HEK293 (cell line): ENCODE measurements at regions not wholly inside any gene's neighbourhood (a gene's known extent, or its start where the extent isn't known, plus 50 kb on each side); places are given as distances from the start of the nearest gene placed in this dataset.

Experiments used
- CTCF ChIA-PET: fragments of 350-600 bp; formaldehyde crosslinking; extraction: SDS; loops from one replicate; lab custom pipeline; 2021; ENCODE audit warnings: antibody characterized with exemption; lab: Yijun Ruan, JAX
- POLR2A ChIA-PET: fragments of 300-600 bp; formaldehyde crosslinking; extraction: SDS; loops from one replicate; lab custom pipeline; 2020; ENCODE audit warnings: antibody characterized with exemption, inconsistent platforms; lab: Yijun Ruan, JAX
- H3K27ac ChIP-seq: fragments of 200-500 bp; sonication (Bioruptor generic); 2 replicates; pipeline ENCODE4 v1.5.1; 2014; ENCODE audit warnings: low read depth, low read length, control low read depth, inconsistent platforms; ENCODE audit errors: extremely low read depth
- H3K36me3 ChIP-seq, 2 experiments: fragments of 200-500 bp in 1 of 2; sonication (Bioruptor generic) in 1 of 2; 1 replicate in 1 of 2; 2 replicates in 1 of 2; pipeline ENCODE4 v1.5.1; 2014 to 2017; ENCODE audit warnings: inconsistent platforms in 2 of 2, low read length in 2 of 2; ENCODE audit not compliant: control insufficient read depth in 2 of 2, insufficient read depth in 1 of 2
- H3K4me1 ChIP-seq: fragments of 200-500 bp; sonication (Bioruptor generic); 2 replicates; pipeline ENCODE4 v1.5.1; 2014; ENCODE audit warnings: mild to moderate bottlenecking, low read length, inconsistent platforms; ENCODE audit not compliant: control insufficient read depth, insufficient read depth
- H3K4me3 ChIP-seq: 2 replicates; pipeline ENCODE4 v1.5.1; 2011; ENCODE audit warnings: low read depth, mild to moderate bottlenecking, control low read depth, low read length, moderate library complexity
- H3K9me3 ChIP-seq: fragments of 200-500 bp; sonication (Bioruptor generic); 2 replicates; pipeline ENCODE4 v1.5.1; 2014; ENCODE audit warnings: low read depth, low read length, inconsistent platforms; ENCODE audit not compliant: control insufficient read depth, insufficient read depth
- EGR2 ChIP-seq: fragments of 450-650 bp; formaldehyde crosslinking; IDR thresholded peaks from 2 replicates; pipeline ENCODE4 v1.5.1; 2016; ENCODE audit warnings: low read depth, missing biosample characterization, missing genetic modification characterization
- OSR2 ChIP-seq: fragments of 450-650 bp; formaldehyde crosslinking; IDR thresholded peaks from 2 replicates; pipeline ENCODE4 v1.5.1; 2016; ENCODE audit warnings: missing biosample characterization, missing genetic modification characterization
- SCRT1 ChIP-seq: fragments of 450-650 bp; formaldehyde crosslinking; IDR thresholded peaks from 2 replicates; pipeline ENCODE4 v1.5.1; 2016; ENCODE audit warnings: missing biosample characterization, missing genetic modification characterization, borderline replicate concordance
- YY1 ChIP-seq: fragments of 450-650 bp; formaldehyde crosslinking; IDR thresholded peaks from 2 replicates; pipeline ENCODE4 v1.5.1; 2018; ENCODE audit warnings: missing biosample characterization, missing genetic modification characterization
- ZBTB1 ChIP-seq: fragments of 450-650 bp; formaldehyde crosslinking; IDR thresholded peaks from 2 replicates; pipeline ENCODE4 v1.5.1; 2016; ENCODE audit warnings: missing biosample characterization, missing genetic modification characterization
- ZBTB17 ChIP-seq: fragments of 450-650 bp; formaldehyde crosslinking; IDR thresholded peaks from 2 replicates; pipeline ENCODE4 v1.5.1; 2016; ENCODE audit warnings: missing biosample characterization, missing genetic modification characterization
- ZFHX2 ChIP-seq: fragments of 450-650 bp; formaldehyde crosslinking; conservative IDR thresholded peaks from 2 replicates; pipeline ENCODE4 v1.5.1; 2016; ENCODE audit warnings: missing biosample characterization, missing genetic modification characterization
- ZFP41 ChIP-seq: fragments of 450-650 bp; formaldehyde crosslinking; IDR thresholded peaks from 2 replicates; pipeline ENCODE4 v1.5.1; 2016; ENCODE audit warnings: missing biosample characterization, missing genetic modification characterization, borderline replicate concordance
- ZNF132 ChIP-seq: fragments of 450-650 bp; formaldehyde crosslinking; IDR thresholded peaks from 2 replicates; pipeline ENCODE4 v1.5.1; 2017; ENCODE audit warnings: missing biosample characterization, missing genetic modification characterization, borderline replicate concordance
- ZNF214 ChIP-seq: fragments of 450-650 bp; formaldehyde crosslinking; IDR thresholded peaks from 2 replicates; pipeline ENCODE4 v1.5.1; 2017; ENCODE audit warnings: missing biosample characterization, mild to moderate bottlenecking, missing genetic modification characterization, borderline replicate concordance
- ZNF302 ChIP-seq: fragments of 450-650 bp; formaldehyde crosslinking; IDR thresholded peaks from 2 replicates; pipeline ENCODE4 v1.5.1; 2016; ENCODE audit warnings: missing biosample characterization, missing genetic modification characterization, low read depth
- ZNF350 ChIP-seq: fragments of 450-650 bp; formaldehyde crosslinking; IDR thresholded peaks from 2 replicates; pipeline ENCODE4 v1.5.0; 2017; ENCODE audit warnings: missing biosample characterization, mild to moderate bottlenecking, missing genetic modification characterization
- ZNF391 ChIP-seq: fragments of 450-650 bp; formaldehyde crosslinking; IDR thresholded peaks from 2 replicates; pipeline ENCODE4 v1.5.1; 2016; ENCODE audit warnings: low read depth, missing biosample characterization, missing genetic modification characterization, borderline replicate concordance
- ZNF529 ChIP-seq: fragments of 450-650 bp; formaldehyde crosslinking; IDR thresholded peaks from 2 replicates; pipeline ENCODE4 v1.5.1; 2017; ENCODE audit warnings: missing genetic modification characterization, missing biosample characterization; ENCODE audit not compliant: insufficient replicate concordance
- ZNF610 ChIP-seq: fragments of 450-650 bp; formaldehyde crosslinking; IDR thresholded peaks from 2 replicates; pipeline ENCODE4 v1.5.1; 2016; ENCODE audit warnings: missing biosample characterization, missing genetic modification characterization, borderline replicate concordance
- TF ChIP-seq, protein P1 (sequence below): fragments of 450-650 bp; formaldehyde crosslinking; IDR thresholded peaks from 2 replicates; pipeline ENCODE4 v1.5.1; 2016; ENCODE audit warnings: missing biosample characterization, missing genetic modification characterization
- TF ChIP-seq, protein P2 (sequence below): fragments of 450-650 bp; formaldehyde crosslinking; IDR thresholded peaks from 2 replicates; pipeline ENCODE4 v1.5.1; 2016; ENCODE audit warnings: missing biosample characterization, missing genetic modification characterization
- TF ChIP-seq, protein P3 (sequence below): fragments of 450-650 bp; formaldehyde crosslinking; IDR thresholded peaks from 2 replicates; pipeline ENCODE4 v1.5.1; 2016; ENCODE audit warnings: missing biosample characterization, missing genetic modification characterization
- TF ChIP-seq, protein P4 (sequence below): fragments of 450-650 bp; formaldehyde crosslinking; IDR thresholded peaks from 2 replicates; pipeline ENCODE4 v1.5.1; 2016; ENCODE audit warnings: missing biosample characterization, missing genetic modification characterization
- TF ChIP-seq, protein P5 (sequence below): fragments of 450-650 bp; formaldehyde crosslinking; IDR thresholded peaks from 2 replicates; pipeline ENCODE4 v1.5.1; 2017; ENCODE audit warnings: missing biosample characterization, missing genetic modification characterization

DNA sequence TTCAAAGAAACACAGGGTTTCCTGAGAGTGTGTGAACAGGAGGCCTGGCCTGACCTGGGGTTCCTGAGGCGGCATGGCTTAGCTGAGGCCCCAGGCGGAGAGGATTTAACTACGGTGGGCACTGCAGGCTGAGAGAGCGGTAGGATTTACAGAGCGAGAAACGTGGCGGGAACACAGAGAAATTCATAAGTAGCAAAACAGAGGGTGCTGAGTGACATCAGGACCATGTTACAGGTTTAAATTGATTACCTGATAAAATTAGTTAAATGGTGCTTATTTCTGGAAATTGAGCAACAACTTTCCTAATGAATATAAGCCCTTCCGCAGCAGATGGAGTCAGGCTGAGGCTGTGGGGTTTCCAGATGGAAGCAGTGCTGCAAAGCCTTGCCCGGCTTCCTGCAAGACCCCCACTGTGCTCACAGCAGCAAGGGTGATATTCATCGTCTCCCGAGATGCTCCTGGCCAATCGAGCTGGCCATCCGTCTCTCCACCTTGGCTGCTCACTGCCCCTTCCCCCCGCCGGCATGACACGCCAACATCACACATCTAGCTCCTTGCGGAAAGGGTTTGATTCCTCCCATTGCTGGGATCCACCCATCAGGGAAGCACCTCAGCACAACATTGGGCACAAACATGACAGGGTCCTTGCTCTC, 69.4 kb upstream of the MORC3 start:
- Histone ChIP-seq H3K36me3 (peaks cover 13 to 18% of the 10 kb centered on the region in 2 experiments), H3K4me3 (no peak overlapping the region), H3K4me1 (no peaks in the 10 kb centered on the region), H3K9me3 (no peaks in the 10 kb centered on the region), H3K27ac (no peak overlapping the region)
- ChIA-PET CTCF (interaction anchor here (0.6 to 1.1 kb wide), 2 partner anchors 9 to 32 kb away, joined by 3 read pairs; no protein-coding TSS in a partner anchor), POLR2A (no interaction called here)
- TF ChIP-seq ZNF391 (tag by site-specific recombination), result no peak
- no peak for TF ChIP-seq ZNF302 (tag by site-specific recombination)
- no peak for TF ChIP-seq EGR2 (tag by site-specific recombination)
- TF ChIP-seq YY1 (tag by site-specific recombination), result no peak
- TF ChIP-seq ZBTB1, result no peak
- TF ChIP-seq, protein P1, sequence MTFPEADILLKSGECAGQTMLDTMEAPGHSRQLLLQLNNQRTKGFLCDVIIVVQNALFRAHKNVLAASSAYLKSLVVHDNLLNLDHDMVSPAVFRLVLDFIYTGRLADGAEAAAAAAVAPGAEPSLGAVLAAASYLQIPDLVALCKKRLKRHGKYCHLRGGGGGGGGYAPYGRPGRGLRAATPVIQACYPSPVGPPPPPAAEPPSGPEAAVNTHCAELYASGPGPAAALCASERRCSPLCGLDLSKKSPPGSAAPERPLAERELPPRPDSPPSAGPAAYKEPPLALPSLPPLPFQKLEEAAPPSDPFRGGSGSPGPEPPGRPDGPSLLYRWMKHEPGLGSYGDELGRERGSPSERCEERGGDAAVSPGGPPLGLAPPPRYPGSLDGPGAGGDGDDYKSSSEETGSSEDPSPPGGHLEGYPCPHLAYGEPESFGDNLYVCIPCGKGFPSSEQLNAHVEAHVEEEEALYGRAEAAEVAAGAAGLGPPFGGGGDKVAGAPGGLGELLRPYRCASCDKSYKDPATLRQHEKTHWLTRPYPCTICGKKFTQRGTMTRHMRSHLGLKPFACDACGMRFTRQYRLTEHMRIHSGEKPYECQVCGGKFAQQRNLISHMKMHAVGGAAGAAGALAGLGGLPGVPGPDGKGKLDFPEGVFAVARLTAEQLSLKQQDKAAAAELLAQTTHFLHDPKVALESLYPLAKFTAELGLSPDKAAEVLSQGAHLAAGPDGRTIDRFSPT, result no peak
- TF ChIP-seq SCRT1 (tag by site-specific recombination), result no peak
- TF ChIP-seq, protein P2, sequence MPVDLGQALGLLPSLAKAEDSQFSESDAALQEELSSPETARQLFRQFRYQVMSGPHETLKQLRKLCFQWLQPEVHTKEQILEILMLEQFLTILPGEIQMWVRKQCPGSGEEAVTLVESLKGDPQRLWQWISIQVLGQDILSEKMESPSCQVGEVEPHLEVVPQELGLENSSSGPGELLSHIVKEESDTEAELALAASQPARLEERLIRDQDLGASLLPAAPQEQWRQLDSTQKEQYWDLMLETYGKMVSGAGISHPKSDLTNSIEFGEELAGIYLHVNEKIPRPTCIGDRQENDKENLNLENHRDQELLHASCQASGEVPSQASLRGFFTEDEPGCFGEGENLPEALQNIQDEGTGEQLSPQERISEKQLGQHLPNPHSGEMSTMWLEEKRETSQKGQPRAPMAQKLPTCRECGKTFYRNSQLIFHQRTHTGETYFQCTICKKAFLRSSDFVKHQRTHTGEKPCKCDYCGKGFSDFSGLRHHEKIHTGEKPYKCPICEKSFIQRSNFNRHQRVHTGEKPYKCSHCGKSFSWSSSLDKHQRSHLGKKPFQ, result no peak
- no peak for TF ChIP-seq ZFP41 (tag by site-specific recombination)

DNA sequence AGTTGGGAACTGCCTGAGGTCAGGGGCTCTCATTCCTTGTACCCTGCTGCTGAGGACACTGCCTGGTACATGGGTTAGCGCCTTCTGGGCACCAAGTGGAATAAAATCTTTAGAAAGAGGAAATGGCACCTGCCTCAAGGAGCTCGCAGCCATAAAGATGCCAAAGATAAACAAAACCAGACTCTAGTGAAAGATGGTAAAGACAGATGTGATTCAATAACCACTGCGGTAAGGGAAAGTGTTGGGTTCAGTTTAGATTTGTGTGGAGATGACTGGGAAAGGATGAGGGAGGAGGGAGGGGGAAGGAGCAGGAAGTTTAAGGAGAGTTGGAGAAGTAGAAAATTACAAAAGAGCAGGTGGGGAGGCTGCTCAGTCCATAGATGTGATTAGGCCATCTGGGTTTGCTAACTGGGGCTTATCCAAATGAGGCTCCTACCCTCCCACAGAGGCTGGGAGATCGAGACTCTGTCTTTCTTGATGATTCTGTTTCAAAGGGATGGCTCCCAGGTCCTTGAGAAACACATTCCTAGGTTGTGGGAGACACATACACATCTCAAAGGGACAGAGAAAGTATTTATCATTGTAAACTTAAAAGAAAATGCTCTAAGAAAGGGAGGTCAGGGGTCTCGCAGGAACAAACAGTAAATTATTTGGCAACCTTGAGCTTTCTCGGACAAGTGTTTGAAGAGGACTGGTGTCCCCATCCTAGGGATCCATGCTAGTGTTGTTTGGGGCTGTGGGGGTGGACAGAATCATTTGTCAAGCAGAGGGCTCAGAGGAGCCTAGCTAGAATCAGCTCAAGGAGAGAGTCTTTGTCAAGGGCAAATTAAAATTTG, 65.7 kb upstream of the MORC3 start:
- no peak for TF ChIP-seq ZNF610
- peak; percentile 34; the same call in 1 of the 2 replicates for TF ChIP-seq ZBTB17 (tag by site-specific recombination)
- H3K4me3 ChIP-seq, result no peak overlapping the region
- H3K4me1 ChIP-seq, result no peaks in the 10 kb centered on the region
- no peaks in the 10 kb centered on the region for H3K9me3 ChIP-seq
- H3K27ac ChIP-seq, result no peak overlapping the region
- ChIA-PET POLR2A (interaction anchor here (1.3 kb wide), 1 partner anchor 65 kb away, joined by 3 read pairs; the partner anchor contains the start of gene MORC3), CTCF (interaction anchor here (0.6 to 2.5 kb wide), 7 partner anchors 9 to 711 kb away, joined by 3 to 6 read pairs (median 3); no protein-coding TSS in a partner anchor)
- H3K36me3 ChIP-seq, result peaks cover 4 to 5% of the 10 kb centered on the region in 2 experiments; a peak in 2 of 3 replicates

DNA sequence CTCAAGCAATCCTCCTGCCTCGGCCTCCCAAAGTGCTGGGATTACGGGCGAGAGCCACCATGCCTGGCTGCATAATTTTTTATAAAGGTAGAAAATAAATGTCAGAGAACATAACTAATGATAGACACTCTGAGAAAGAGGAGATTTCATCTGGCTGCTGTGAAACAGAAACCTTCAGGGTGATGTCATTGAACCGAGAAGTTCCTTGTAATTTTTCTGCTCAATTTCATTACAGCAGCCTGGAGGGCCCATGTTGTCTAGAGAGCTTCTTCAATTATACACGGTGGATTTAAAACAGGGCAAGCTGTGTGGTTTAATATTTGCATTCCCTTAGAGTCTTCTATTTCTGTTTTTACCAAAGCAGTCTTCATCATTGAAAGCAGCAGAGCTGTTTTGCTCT, 64.3 kb upstream of the MORC3 start:
- H3K36me3 ChIP-seq, result peaks cover 4% of the 10 kb centered on the region in 2 experiments; a peak in 2 of 3 replicates
- ChIA-PET CTCF (interaction anchor here (0.6 to 2.5 kb wide), 4 partner anchors 8 to 53 kb away, joined by 3 to 6 read pairs (median 4); no protein-coding TSS in a partner anchor), POLR2A (interaction anchor here (1.7 kb wide), 1 partner anchor 64 kb away, joined by 5 read pairs; the partner anchor contains the start of gene MORC3)
- no peak overlapping the region for H3K27ac ChIP-seq
- H3K4me1 ChIP-seq, result no peaks in the 10 kb centered on the region
- no peaks in the 10 kb centered on the region for H3K9me3 ChIP-seq
- no peak overlapping the region for H3K4me3 ChIP-seq
- TF ChIP-seq ZNF350 (tag by site-specific recombination), result no peak
- no peak for TF ChIP-seq ZFHX2 (tag by site-specific recombination)
- TF ChIP-seq ZNF214 (tag by site-specific recombination), result no peak
- TF ChIP-seq OSR2, result peak; percentile 83
- TF ChIP-seq, protein P3, sequence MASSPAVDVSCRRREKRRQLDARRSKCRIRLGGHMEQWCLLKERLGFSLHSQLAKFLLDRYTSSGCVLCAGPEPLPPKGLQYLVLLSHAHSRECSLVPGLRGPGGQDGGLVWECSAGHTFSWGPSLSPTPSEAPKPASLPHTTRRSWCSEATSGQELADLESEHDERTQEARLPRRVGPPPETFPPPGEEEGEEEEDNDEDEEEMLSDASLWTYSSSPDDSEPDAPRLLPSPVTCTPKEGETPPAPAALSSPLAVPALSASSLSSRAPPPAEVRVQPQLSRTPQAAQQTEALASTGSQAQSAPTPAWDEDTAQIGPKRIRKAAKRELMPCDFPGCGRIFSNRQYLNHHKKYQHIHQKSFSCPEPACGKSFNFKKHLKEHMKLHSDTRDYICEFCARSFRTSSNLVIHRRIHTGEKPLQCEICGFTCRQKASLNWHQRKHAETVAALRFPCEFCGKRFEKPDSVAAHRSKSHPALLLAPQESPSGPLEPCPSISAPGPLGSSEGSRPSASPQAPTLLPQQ, result 0 out of 2 replicates have a peak, but pooled peaks have one; percentile 23
- TF ChIP-seq, protein P4, sequence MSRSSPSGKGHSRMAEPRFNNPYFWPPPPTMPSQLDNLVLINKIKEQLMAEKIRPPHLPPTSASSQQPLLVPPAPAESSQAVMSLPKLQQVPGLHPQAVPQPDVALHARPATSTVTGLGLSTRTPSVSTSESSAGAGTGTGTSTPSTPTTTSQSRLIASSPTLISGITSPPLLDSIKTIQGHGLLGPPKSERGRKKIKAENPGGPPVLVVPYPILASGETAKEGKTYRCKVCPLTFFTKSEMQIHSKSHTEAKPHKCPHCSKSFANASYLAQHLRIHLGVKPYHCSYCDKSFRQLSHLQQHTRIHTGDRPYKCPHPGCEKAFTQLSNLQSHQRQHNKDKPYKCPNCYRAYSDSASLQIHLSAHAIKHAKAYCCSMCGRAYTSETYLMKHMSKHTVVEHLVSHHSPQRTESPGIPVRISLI (tag by site-specific recombination), result 0 out of 2 replicates have a peak, but pooled peaks have one; percentile 10
- no peak for TF ChIP-seq ZNF132 (tag by site-specific recombination)
- TF ChIP-seq, protein P5, sequence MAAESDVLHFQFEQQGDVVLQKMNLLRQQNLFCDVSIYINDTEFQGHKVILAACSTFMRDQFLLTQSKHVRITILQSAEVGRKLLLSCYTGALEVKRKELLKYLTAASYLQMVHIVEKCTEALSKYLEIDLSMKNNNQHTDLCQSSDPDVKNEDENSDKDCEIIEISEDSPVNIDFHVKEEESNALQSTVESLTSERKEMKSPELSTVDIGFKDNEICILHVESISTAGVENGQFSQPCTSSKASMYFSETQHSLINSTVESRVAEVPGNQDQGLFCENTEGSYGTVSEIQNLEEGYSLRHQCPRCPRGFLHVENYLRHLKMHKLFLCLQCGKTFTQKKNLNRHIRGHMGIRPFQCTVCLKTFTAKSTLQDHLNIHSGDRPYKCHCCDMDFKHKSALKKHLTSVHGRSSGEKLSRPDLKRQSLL, result no peak
- no peak for TF ChIP-seq ZNF529 (tag by site-specific recombination)
